Keratinocyte (primary cell): ENCODE measurements at regions not wholly inside any gene's neighbourhood (a gene's known extent, or its start where the extent isn't known, plus 50 kb on each side); places are given as distances from the start of the nearest gene placed in this dataset.

Source experiments
- DNase-seq: peaks from one replicate; pipeline ENCODE4 v3.0.0-alpha.2; 2011; ENCODE audit warnings: low read depth, missing footprints, low spot score
- FAIRE-seq: peaks from 2 replicates; lab custom pipeline; 2011; peaks lifted over from hg19 to GRCh38; lab: Jason Lieb, UNC
- H2AFZ ChIP-seq: 2 replicates; pipeline ENCODE4 v1.6.0; 2012; ENCODE audit warnings: low read length, control low read depth, inconsistent platforms; ENCODE audit not compliant: control insufficient read depth
- H3K27ac ChIP-seq: 2 replicates; pipeline ENCODE4 v1.5.1; 2011; ENCODE audit warnings: low read length; ENCODE audit not compliant: control insufficient read depth, insufficient read depth
- H3K27me3 ChIP-seq: 3 replicates; pipeline ENCODE4 v1.6.0; 2011; ENCODE audit warnings: low read length; ENCODE audit not compliant: control insufficient read depth, insufficient read depth; ENCODE audit errors: extremely low read depth
- H3K36me3 ChIP-seq, 2 experiments: 2 replicates in 1 of 2; 3 replicates in 1 of 2; pipeline ENCODE4 v1.5.1; 2011; ENCODE audit warnings: low read length in 2 of 2, mild to moderate bottlenecking in 1 of 2; ENCODE audit not compliant: control insufficient read depth in 2 of 2, insufficient read depth in 2 of 2; ENCODE audit errors: extremely low read depth in 1 of 2
- H3K4me1 ChIP-seq: 3 replicates; pipeline ENCODE4 v1.5.1; 2011; ENCODE audit warnings: low read length; ENCODE audit not compliant: control insufficient read depth, insufficient read depth; ENCODE audit errors: extremely low read depth
- H3K4me2 ChIP-seq: 3 replicates; pipeline ENCODE4 v1.6.0; 2011; ENCODE audit warnings: low read depth, low read length; ENCODE audit not compliant: control insufficient read depth, insufficient read depth; ENCODE audit errors: extremely low read depth
- H3K4me3 ChIP-seq, 3 experiments: fragments of 200-600 bp in 1 of 3; sonication (generic) in 1 of 3; 2 replicates in 2 of 3; 3 replicates in 1 of 3; pipeline ENCODE4 v1.5.1; 2011 to 2016; ENCODE audit warnings: low read length in 3 of 3, mild to moderate bottlenecking in 3 of 3, control low read depth in 2 of 3, inconsistent platforms in 1 of 3, low read depth in 1 of 3, mixed read lengths in 1 of 3, mixed run types in 1 of 3, moderate library complexity in 1 of 3; ENCODE audit not compliant: control insufficient read depth in 2 of 3, insufficient read depth in 2 of 3; ENCODE audit errors: extremely low read depth in 1 of 3
- H3K79me2 ChIP-seq: 2 replicates; pipeline ENCODE4 v1.6.0; 2012; ENCODE audit warnings: low read length; ENCODE audit not compliant: control insufficient read depth, insufficient read depth
- H3K9ac ChIP-seq: 3 replicates; pipeline ENCODE4 v1.6.0; 2011; ENCODE audit warnings: low read length; ENCODE audit not compliant: control insufficient read depth, insufficient read depth; ENCODE audit errors: extremely low read depth
- H3K9me1 ChIP-seq: 3 replicates; pipeline ENCODE4 v1.6.0; 2011; ENCODE audit warnings: low read length; ENCODE audit not compliant: control insufficient read depth, insufficient read depth; ENCODE audit errors: extremely low read depth
- H3K9me3 ChIP-seq: 2 replicates; pipeline ENCODE4 v1.5.1; 2012; ENCODE audit warnings: low read depth, low read length; ENCODE audit not compliant: control insufficient read depth
- H4K20me1 ChIP-seq: 3 replicates; pipeline ENCODE4 v1.6.0; 2011; ENCODE audit warnings: low read length; ENCODE audit not compliant: control insufficient read depth, insufficient read depth; ENCODE audit errors: extremely low read depth
- EZH2 ChIP-seq: IDR thresholded peaks from one replicate; pipeline ENCODE4 v1.6.1; 2012; ENCODE audit warnings: inconsistent platforms, mild to moderate bottlenecking, low read length, moderate library complexity
- dilution Hi-C: fragments of 300-500 bp; cut with MboI; formaldehyde crosslinking; loops from one replicate; pipeline ENCODE4 v1.7.0; 2020; ENCODE audit warnings: low sequenced_read_pairs; ENCODE audit not compliant: extremely low pct_ligation_motif_present
- TF ChIP-seq, protein P1 (sequence below), 3 experiments: IDR thresholded peaks in 1 of 3; conservative IDR thresholded peaks in 1 of 3; optimal IDR thresholded peaks in 1 of 3; 2 replicates in 2 of 3; 3 replicates in 1 of 3; pipeline versions ENCODE3 to v1.5.1; 2011; ENCODE audit warnings: low read length in 3 of 3, mild to moderate bottlenecking in 3 of 3, moderate library complexity in 2 of 3, control low read depth in 1 of 3, inconsistent platforms in 1 of 3; ENCODE audit not compliant: insufficient read depth in 2 of 3; ENCODE audit errors: extremely low read depth in 1 of 3

- no peaks in the 10 kb centered on the region for H3K9me1 ChIP-seq
- no peak overlapping the region for H2AFZ ChIP-seq
- H3K9me3 ChIP-seq = no peaks in the 10 kb centered on the region
- H3K27me3 ChIP-seq = no peaks in the 10 kb centered on the region
- FAIRE-seq (no peak), DNase-seq (no peak)
- no peak for TF ChIP-seq EZH2
- TF ChIP-seq, protein P1, sequence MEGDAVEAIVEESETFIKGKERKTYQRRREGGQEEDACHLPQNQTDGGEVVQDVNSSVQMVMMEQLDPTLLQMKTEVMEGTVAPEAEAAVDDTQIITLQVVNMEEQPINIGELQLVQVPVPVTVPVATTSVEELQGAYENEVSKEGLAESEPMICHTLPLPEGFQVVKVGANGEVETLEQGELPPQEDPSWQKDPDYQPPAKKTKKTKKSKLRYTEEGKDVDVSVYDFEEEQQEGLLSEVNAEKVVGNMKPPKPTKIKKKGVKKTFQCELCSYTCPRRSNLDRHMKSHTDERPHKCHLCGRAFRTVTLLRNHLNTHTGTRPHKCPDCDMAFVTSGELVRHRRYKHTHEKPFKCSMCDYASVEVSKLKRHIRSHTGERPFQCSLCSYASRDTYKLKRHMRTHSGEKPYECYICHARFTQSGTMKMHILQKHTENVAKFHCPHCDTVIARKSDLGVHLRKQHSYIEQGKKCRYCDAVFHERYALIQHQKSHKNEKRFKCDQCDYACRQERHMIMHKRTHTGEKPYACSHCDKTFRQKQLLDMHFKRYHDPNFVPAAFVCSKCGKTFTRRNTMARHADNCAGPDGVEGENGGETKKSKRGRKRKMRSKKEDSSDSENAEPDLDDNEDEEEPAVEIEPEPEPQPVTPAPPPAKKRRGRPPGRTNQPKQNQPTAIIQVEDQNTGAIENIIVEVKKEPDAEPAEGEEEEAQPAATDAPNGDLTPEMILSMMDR (optimal IDR thresholded peaks at IDR 0.05 in 1 of 3, IDR thresholded peaks at IDR 0.05 in 1 of 3, conservative IDR thresholded peaks at IDR 0.05 in 1 of 3; ENCODE audit: extremely low read depth in 1 of 3, insufficient read depth in 2 of 3, low read length in 3 of 3) = no peak
- H4K20me1 ChIP-seq = no peaks in the 10 kb centered on the region
- no peak overlapping the region for H3K4me3 ChIP-seq
- dilution Hi-C loops = no loop called here
- H3K79me2 ChIP-seq = no peaks in the 10 kb centered on the region
- no peak overlapping the region for H3K9ac ChIP-seq
- no peak overlapping the region for H3K27ac ChIP-seq
- H3K4me1 ChIP-seq = no peaks in the 10 kb centered on the region
- H3K36me3 ChIP-seq = no peaks in the 10 kb centered on the region
- no peak overlapping the region for H3K4me2 ChIP-seq
Observed at GRCh38 chr13:90798381-90798780, 549.1 kb upstream of the MIR17HG start.

DNA sequence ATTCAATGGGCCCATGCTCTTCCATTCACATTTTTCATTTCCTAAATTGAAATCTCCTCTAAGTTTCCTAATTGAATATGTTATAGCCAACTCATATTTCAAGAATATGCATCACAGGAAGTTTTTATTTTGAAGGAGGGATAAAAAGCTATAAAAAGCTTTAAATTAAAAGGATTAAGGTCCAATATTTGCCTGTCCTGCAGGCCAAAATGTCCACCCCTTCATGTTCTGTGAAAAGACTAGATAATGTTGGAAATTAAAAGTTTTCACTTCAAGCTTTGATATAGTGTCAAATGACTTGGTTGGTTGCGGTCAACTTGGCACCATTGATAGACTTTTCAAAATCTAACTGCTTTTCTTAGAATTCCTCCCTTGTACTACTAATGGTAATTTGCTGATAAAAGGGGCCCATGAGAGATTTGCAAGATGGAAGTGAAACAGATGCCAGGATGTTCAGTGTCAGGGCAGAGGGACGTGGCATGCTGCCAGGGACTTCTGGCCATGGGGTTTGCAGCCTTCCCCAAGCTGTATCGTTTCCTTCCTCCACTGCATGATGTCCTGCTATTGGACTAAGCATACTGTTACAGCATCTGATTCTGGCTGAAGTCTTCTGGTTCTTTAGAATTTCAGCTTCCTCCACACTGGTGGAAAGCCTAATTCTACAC, 547.3 kb upstream of the MIR17HG start:
- no peak overlapping the region for H3K9ac ChIP-seq
- H2AFZ ChIP-seq = no peak overlapping the region
- no peaks in the 10 kb centered on the region for H3K79me2 ChIP-seq
- no peak for FAIRE-seq
- H3K9me3 ChIP-seq = no peaks in the 10 kb centered on the region
- H3K4me1 ChIP-seq = no peaks in the 10 kb centered on the region
- no peak for DNase-seq
- TF ChIP-seq, protein P1 (optimal IDR thresholded peaks at IDR 0.05 in 1 of 3, IDR thresholded peaks at IDR 0.05 in 1 of 3, conservative IDR thresholded peaks at IDR 0.05 in 1 of 3; ENCODE audit: extremely low read depth in 1 of 3, insufficient read depth in 2 of 3, low read length in 3 of 3) = no peak
- no peak for TF ChIP-seq EZH2
- no peak overlapping the region for H3K27ac ChIP-seq
- no peaks in the 10 kb centered on the region for H3K27me3 ChIP-seq
- dilution Hi-C loops = no loop called here
- no peaks in the 10 kb centered on the region for H3K36me3 ChIP-seq
- no peak overlapping the region for H3K4me3 ChIP-seq
- no peaks in the 10 kb centered on the region for H3K9me1 ChIP-seq
- no peaks in the 10 kb centered on the region for H4K20me1 ChIP-seq
- no peak overlapping the region for H3K4me2 ChIP-seq
